ENCODE measurements at regions not wholly inside any gene's neighbourhood (a gene's known extent, or its start where the extent isn't known, plus 50 kb on each side); places are given as distances from the start of the nearest gene placed in this dataset.

DNA sequence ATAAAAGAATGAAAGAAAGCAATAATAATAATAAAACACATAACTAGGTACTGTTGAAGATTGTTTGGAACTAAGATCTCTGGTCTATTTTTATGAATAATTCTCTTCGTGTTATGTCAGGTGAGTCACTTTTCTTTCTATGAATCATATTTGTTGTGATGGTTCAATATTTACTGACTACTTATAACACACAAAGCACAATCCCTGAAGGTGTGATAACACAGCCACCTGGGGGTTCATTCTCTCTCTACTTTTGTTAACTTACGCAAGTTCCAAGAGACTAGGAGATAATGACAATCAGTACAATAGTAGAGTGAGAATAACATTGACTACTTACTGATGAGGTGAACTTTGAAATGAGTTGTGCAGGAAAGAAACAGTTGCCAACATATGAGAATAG lies 149.9 kb downstream of the IBTK start:
- TF ChIP-seq CTCF (IDR thresholded peaks at IDR 0.05; ENCODE audit: low read depth, low read length, missing control alignments): no peak
- H3K4me3 ChIP-seq (replicated peaks; ENCODE audit: low read depth, low read length): no peak overlapping the region
- DNase-seq (ENCODE audit: extremely low read depth, low read depth): no peak

DNA sequence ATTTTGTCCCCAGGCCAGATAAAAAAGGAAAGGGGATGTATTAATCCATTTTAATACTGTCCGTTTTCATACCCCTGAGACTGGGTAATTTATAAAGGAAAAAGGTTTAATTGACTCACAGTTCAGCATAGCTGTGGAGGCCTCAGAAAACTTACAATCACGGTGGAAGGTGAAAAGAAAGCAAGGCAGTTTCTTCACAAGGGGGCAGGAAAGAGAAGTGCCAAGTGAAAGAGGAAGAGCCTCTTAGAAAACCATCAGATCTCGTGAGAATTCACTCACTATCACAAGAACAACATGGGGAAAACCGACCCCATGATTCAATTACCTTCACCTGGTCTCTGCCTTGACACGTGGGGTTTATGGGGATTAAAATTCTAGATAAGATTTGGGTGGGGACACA lies 152.5 kb downstream of the IBTK start:
- no peak for DNase-seq (ENCODE audit: extremely low read depth, low read depth)
- TF ChIP-seq CTCF (IDR thresholded peaks at IDR 0.05; ENCODE audit: low read depth, low read length, missing control alignments): no peak
- H3K4me3 ChIP-seq (replicated peaks; ENCODE audit: low read depth, low read length): no peak overlapping the region

DNA sequence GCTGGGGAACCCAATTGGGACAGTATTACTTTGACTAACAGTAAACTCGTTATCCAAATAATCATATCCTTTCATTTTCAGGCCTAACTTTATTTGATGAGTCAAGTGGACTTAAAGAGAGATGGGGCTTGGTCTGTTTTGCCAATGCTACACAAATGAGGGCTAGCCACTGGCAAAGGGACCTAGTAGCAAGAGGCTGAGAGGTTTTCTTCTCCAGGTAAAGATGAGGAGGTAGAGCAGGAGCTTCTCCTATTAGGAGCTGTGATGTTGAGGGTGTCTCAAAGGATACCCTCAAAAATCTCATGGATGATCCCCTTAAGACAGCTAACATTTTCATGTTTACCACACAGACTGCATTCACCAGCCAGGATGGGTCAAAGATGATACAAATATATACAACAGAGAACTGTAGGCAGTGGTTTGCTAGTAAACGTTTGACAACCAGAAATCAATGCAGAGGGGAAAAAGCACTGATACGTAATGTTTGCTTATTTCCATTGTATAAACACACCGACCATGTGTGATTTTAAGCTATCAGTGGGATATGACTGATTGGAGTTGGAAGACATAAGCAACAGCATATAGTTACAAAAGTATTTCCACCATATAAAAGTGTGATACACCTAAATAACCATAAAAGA lies 153.3 kb downstream of the IBTK start:
- H3K4me3 ChIP-seq (replicated peaks; ENCODE audit: low read depth, low read length): no peak overlapping the region
- no peak for TF ChIP-seq CTCF (IDR thresholded peaks at IDR 0.05; ENCODE audit: low read depth, low read length, missing control alignments)
- no peak for DNase-seq (ENCODE audit: extremely low read depth, low read depth)

DNA sequence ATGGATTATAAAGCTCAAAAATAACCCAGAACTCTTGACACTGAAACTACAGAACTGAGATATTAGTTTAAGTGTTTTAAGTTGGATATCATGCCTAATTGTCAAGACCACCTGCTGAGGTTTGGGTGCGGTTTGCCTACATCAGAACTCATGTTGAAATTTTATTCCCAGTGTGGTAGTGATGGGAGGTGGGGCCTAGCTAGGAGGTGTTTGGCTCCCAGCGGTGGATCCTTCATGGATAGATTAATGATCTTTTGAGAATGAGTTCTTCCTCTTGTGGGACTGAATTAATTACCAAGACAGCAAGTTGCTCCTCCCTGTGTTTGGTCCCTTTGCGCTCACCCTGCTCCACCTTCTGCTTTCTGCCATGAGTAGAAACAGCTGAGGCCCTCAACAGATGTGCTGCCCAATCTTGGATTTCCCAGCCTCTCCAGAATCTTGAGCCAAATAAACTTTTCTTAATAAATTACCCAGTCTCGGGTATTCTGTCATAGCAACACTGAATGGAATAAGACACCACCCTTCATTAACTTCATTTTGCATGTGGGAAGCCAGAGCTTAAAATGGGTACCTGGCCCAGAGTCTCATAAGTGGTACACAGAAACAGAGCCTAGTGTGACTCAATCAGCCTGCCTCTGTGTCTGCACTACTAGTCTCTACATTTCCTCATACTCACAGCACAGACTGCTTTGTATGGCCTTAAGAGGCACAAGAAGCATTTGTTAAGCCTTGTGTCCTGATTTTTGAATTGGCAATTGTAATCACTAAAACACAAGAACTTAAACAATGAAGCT lies 158.4 kb downstream of the IBTK start:
- no peak for TF ChIP-seq CTCF (IDR thresholded peaks at IDR 0.05; ENCODE audit: low read depth, low read length, missing control alignments)
- DNase-seq (ENCODE audit: extremely low read depth, low read depth): no peak
- no peak overlapping the region for H3K4me3 ChIP-seq (replicated peaks; ENCODE audit: low read depth, low read length)

DNA sequence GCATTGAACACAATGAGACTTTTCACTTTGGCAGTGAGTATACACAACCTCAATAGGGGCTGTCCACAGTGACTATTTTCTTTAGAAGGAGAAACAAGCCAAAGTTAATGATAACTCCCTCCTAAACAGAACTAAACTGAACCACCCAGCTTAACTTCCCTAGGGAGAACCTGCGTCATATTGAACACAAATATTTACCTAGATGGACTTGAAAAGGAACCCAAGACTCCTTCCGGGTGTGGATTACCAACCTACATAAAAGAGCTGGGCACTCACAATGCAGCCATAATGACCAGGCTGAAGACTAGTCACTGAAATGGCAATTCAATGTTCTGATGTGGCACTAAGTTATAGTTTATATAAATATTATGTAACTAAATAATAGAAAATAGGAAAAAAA lies 160.6 kb downstream of the IBTK start:
- no peak for DNase-seq (ENCODE audit: extremely low read depth, low read depth)
- H3K4me3 ChIP-seq (replicated peaks; ENCODE audit: low read depth, low read length): no peak overlapping the region
- TF ChIP-seq CTCF (IDR thresholded peaks at IDR 0.05; ENCODE audit: low read depth, low read length, missing control alignments): no peak

- no peak overlapping the region for H3K4me3 ChIP-seq (replicated peaks; ENCODE audit: low read depth, low read length)
- TF ChIP-seq CTCF (IDR thresholded peaks at IDR 0.05; ENCODE audit: low read depth, low read length, missing control alignments): no peak
Measured at GRCh38 chr6:82085701-82086100, 161.8 kb downstream of the IBTK start.

More at GRCh38 chr6:82085701-82086100, 161.8 kb downstream of the IBTK start:
- DNase-seq (ENCODE audit: extremely low read depth, low read depth): no peak
